GM12891 (cell line): ENCODE measurements at regions not wholly inside any gene's neighbourhood (a gene's known extent, or its start where the extent isn't known, plus 50 kb on each side); places are given as distances from the start of the nearest gene placed in this dataset.

Source experiments
- PAX5 ChIP-seq: IDR thresholded peaks from 2 replicates; pipeline ENCODE4 v1.6.1; 2011; ENCODE audit warnings: low read length, moderate library complexity, mild to moderate bottlenecking; ENCODE audit not compliant: insufficient read depth, severe bottlenecking
- POLR2A ChIP-seq: IDR thresholded peaks from 2 replicates; pipeline ENCODE4 v1.6.1; 2011; ENCODE audit warnings: low read depth, low read length, control low read depth
- POLR2AphosphoS5 ChIP-seq: IDR thresholded peaks from 2 replicates; pipeline ENCODE4 v1.6.1; 2011; ENCODE audit warnings: low read depth, low read length, control low read depth
- SPI1 ChIP-seq: IDR thresholded peaks from 2 replicates; pipeline ENCODE4 v1.6.1; 2011; ENCODE audit warnings: low read depth, low read length, control low read depth
- TAF1 ChIP-seq: IDR thresholded peaks from 2 replicates; pipeline ENCODE4 v1.6.1; 2011; ENCODE audit warnings: low read depth, low read length, control low read depth

GRCh38 chr1:11394592-11395245 is 84.2 kb upstream of the DISP3 start:
- TF ChIP-seq POLR2AphosphoS5 (no peak), POLR2A (no peak), SPI1 (no peak), TAF1 (no peak), PAX5 (no peak)
